ENCODE measurements at regions not wholly inside any gene's neighbourhood (a gene's known extent, or its start where the extent isn't known, plus 50 kb on each side); places are given as distances from the start of the nearest gene placed in this dataset.
A peak's percentile ranks its signal among the peaks of the same experiment; 100 is the strongest.
"Not testable (repeated sequence)": the region's sequence is repeated elsewhere in the genome, so short reads cannot be mapped to it uniquely, and the experiment has no call there.

GRCh38 chr9:40097992-40098391 lies 742.5 kb downstream of the SPATA31A1 start:
- not testable (repeated sequence) for DNase-seq

- DNase-seq = peak; percentile 50
These were observed 750.7 kb downstream of the SPATA31A1 start for GRCh38 chr9:40106003-40106782.

GRCh38 chr9:40106783-40107248 lies 751.3 kb downstream of the SPATA31A1 start:
- not testable (repeated sequence) for DNase-seq

- not testable (repeated sequence) for DNase-seq
These were observed 751.8 kb downstream of the SPATA31A1 start for GRCh38 chr9:40107251-40107650.

- DNase-seq = not testable (repeated sequence)
These were observed 753.0 kb downstream of the SPATA31A1 start for GRCh38 chr9:40108465-40108864.

- not testable (repeated sequence) for DNase-seq
These were observed 755.3 kb downstream of the SPATA31A1 start for GRCh38 chr9:40110751-40111150.

GRCh38 chr9:40111571-40111970 lies 756.1 kb downstream of the SPATA31A1 start:
- not testable (repeated sequence) for DNase-seq

GRCh38 chr9:40130598-40130997 lies 775.1 kb downstream of the SPATA31A1 start:
- not testable (repeated sequence) for DNase-seq

- not testable (repeated sequence) for DNase-seq
These were observed 813.7 kb downstream of the SPATA31A1 start for GRCh38 chr9:40169204-40169603.

GRCh38 chr9:40173316-40173715 lies 817.8 kb downstream of the SPATA31A1 start:
- not testable (repeated sequence) for DNase-seq

- DNase-seq = not testable (repeated sequence)
These were observed 818.6 kb downstream of the SPATA31A1 start for GRCh38 chr9:40174035-40174434.

- DNase-seq = not testable (repeated sequence)
These were observed 821.9 kb downstream of the SPATA31A1 start for GRCh38 chr9:40177403-40177802.

- not testable (repeated sequence) for DNase-seq
These were observed 835.9 kb downstream of the SPATA31A1 start for GRCh38 chr9:40191403-40191802.

- not testable (repeated sequence) for DNase-seq
These were observed 836.7 kb downstream of the SPATA31A1 start for GRCh38 chr9:40192162-40192561.

- DNase-seq = not testable (repeated sequence)
These were observed 840.8 kb downstream of the SPATA31A1 start for GRCh38 chr9:40196165-40196714.

GRCh38 chr9:40196803-40197202 lies 841.3 kb downstream of the SPATA31A1 start:
- not testable (repeated sequence) for DNase-seq

- not testable (repeated sequence) for DNase-seq
These were observed 866.2 kb downstream of the SPATA31A1 start for GRCh38 chr9:40221596-40222233.

GRCh38 chr9:40222617-40223200 lies 867.2 kb downstream of the SPATA31A1 start:
- DNase-seq = not testable (repeated sequence)

- DNase-seq = not testable (repeated sequence)
These were observed 867.9 kb downstream of the SPATA31A1 start for GRCh38 chr9:40223353-40223752.
